ENCODE measurements at regions not wholly inside any gene's neighbourhood (a gene's known extent, or its start where the extent isn't known, plus 50 kb on each side); places are given as distances from the start of the nearest gene placed in this dataset.
"Not testable (repeated sequence)": the region's sequence is repeated elsewhere in the genome, so short reads cannot be mapped to it uniquely, and the experiment has no call there.

DNA sequence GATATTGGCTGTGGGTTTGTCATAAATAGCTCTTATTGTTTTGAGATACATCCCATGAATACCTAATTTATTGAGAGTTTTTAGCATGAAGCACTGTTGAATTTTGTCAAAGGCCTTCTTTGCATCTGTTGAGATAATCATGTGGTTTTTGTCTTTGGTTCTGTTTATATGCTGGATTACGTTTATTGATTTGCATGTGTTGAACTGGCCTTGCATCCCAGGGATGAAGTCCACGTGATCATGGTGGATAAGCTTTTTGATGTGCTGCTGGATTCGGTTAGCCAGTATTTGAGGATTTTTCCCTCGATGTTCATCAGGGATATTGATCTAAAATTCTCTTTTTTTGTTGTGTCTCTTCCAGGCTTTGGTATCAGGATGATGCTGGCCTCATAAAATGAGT, 1003.6 kb downstream of the CNTNAP5 start:
- not testable (repeated sequence) for TF ChIP-seq LEF1 (IDR thresholded peaks at IDR 0.05; ENCODE audit: borderline replicate concordance); SP1 (IDR thresholded peaks at IDR 0.05); BHLHE40 (IDR thresholded peaks at IDR 0.05; ENCODE audit: borderline replicate concordance); ZNF384 (IDR thresholded peaks at IDR 0.05); FOXA1 (IDR thresholded peaks at IDR 0.05); CTBP1 (IDR thresholded peaks at IDR 0.05; ENCODE audit: borderline replicate concordance); FOXM1 (IDR thresholded peaks at IDR 0.05; ENCODE audit: borderline replicate concordance); SUZ12 (IDR thresholded peaks at IDR 0.05)

All from HEK293T (cell line).